Heart left ventricle (tissue), 16 donors: ENCODE measurements at regions not wholly inside any gene's neighbourhood (a gene's known extent, or its start where the extent isn't known, plus 50 kb on each side); places are given as distances from the start of the nearest gene placed in this dataset.
"Not testable (repeated sequence)": the region's sequence is repeated elsewhere in the genome, so short reads cannot be mapped to it uniquely, and the experiment has no call there.

Source experiments
- ATAC-seq, 4 donors: fragments of 200-7000 bp; cut with Tn5 transposase; one replicate each; pipeline ENCODE4 v1.9.1; 2020 to 2022; ENCODE audit warnings: moderate library complexity in 4 of 4, mild to moderate bottlenecking in 3 of 4, moderate number of reproducible peaks in 1 of 4
- DNase-seq, 5 donors: peaks; one replicate each; pipeline ENCODE4 v3.0.0-alpha.2; 2020
- H3K27ac ChIP-seq, 12 donors: fragments of 200-600 bp; sonication (generic) in 4 of 12; one replicate each; pipeline versions ENCODE4 v1.5.0 to v1.8.0; 2016 to 2022; ENCODE audit warnings: mild to moderate bottlenecking in 2 of 12
- H3K27me3 ChIP-seq, 9 donors: fragments of 200-600 bp; sonication (generic) in 2 of 9; one replicate each; pipeline versions ENCODE4 v1.5.1 to v1.8.0; 2016 to 2022; ENCODE audit warnings: mild to moderate bottlenecking in 3 of 9
- H3K36me3 ChIP-seq, 9 donors: fragments of 200-600 bp; sonication (generic) in 2 of 9; one replicate each; pipeline versions ENCODE4 v1.5.0 to v1.8.0; 2018 to 2022; ENCODE audit warnings: mild to moderate bottlenecking in 2 of 9
- H3K4me1 ChIP-seq, 12 donors: fragments of 200-600 bp; sonication (generic) in 4 of 12; one replicate each; pipeline versions ENCODE4 v1.5.0 to v1.8.0; 2016 to 2022; ENCODE audit warnings: mild to moderate bottlenecking in 3 of 12
- H3K4me3 ChIP-seq, 12 donors: fragments of 200-600 bp; sonication (generic) in 4 of 12; one replicate each; pipeline versions ENCODE4 v1.5.0 to v1.8.0; 2017 to 2022; ENCODE audit warnings: mild to moderate bottlenecking in 9 of 12, moderate library complexity in 4 of 12
- H3K9me3 ChIP-seq, 12 donors: fragments of 200-600 bp; sonication (generic) in 4 of 12; one replicate each; pipeline versions ENCODE4 v1.5.0 to v1.8.0; 2016 to 2022; ENCODE audit warnings: mild to moderate bottlenecking in 1 of 12
- CTCF ChIP-seq, 12 donors: fragments of 200-600 bp; sonication (generic) in 4 of 12; IDR thresholded peaks; one replicate each; pipeline versions ENCODE4 v1.5.0 to v1.8.0; 2018 to 2022; ENCODE audit warnings: antibody characterized with exemption in 12 of 12, mild to moderate bottlenecking in 5 of 12
- POLR2A ChIP-seq, 2 donors: fragments of 450-650 bp; IDR thresholded peaks; one replicate each; pipeline ENCODE4 v1.6.1; 2017; ENCODE audit warnings: antibody characterized with exemption in 2 of 2, mild to moderate bottlenecking in 2 of 2, moderate library complexity in 2 of 2
- WGBS, 4 donors: extraction: QIAGEN DNeasy Blood & Tissue Kit in 2 of 4; methylation state at CpG; one replicate each; pipeline versions ENCODE4 v1.1.5 to v1.1.7; 2013 to 2018; 5-methylcytosine and 5-hydroxymethylcytosine counted together
- intact Hi-C, 10 donors: fragments of 100-400 bp; cut with DNase I; formaldehyde crosslinking; loops; one replicate each; pipeline versions ENCODE4 v1.11.1 to v1.14.2; 2022
- donor health status: ischemic (EF 13 %, LVEDD 7.1; RV severe dilation, severe dysfunction).
- donor health status: healthy with polysubstance abuse.
- donor health status: DM: no; HTN: yes; CAD: no.
- donor health status: DM: no; HTN: no; CAD: no.
- donor health status: ischemic (EF 25% LVEDD 6.9; RV normal size, moderate dysfunction).
- donor health status: ischemic (EF 25% LVEDD 5.7; RV mildly dilated, moderate dysfunction).
- donor health status: healthy.
- donor health status: DM: yes; HTN: yes; CAD: no.
- donor health status: ischemic (EF 35%, LVEDD 5.7; RV mildly dilated, moderate dysfunction).
- donor health status: nonischemic (EF 11% LVEDD 7.7; RV severe dilation, severe dysfunction).
- donor health status: DM: yes; HTN: yes; CAD: no.
- donor health status: PGD.
- donor health status: ischemic (EF 29% LVEDD 5.4; RV normal size, mild dysfunction).
- donor health status: nonischemic (EF 23%, LVEDD 6.1; RV moderate dilation, normal function).

GRCh38 chrX:55841962-55842752, 124.6 kb downstream of the RRAGB start:
- Histone ChIP-seq H3K27ac (no peak overlapping the region), H3K9me3 (peaks cover 0 to 11% (median 0%) of the 10 kb centered on the region in 12 donors), H3K4me3 (no peak overlapping the region), H3K27me3 (no peaks in the 10 kb centered on the region), H3K36me3 (no peaks in the 10 kb centered on the region), H3K4me1 (no peaks in the 10 kb centered on the region)
- ATAC-seq: no peak
- TF ChIP-seq CTCF (IDR thresholded peaks at IDR 0.05): no peak
- no peak for TF ChIP-seq POLR2A (IDR thresholded peaks at IDR 0.05)
- intact Hi-C loops: no loop called here
- 55 to 82% (median 64%) methylated on average over 3 to 4 of the region's 4 CpGs for WGBS, 4 donors
- DNase-seq: no peak

- intact Hi-C loops, ATAC-seq, H3K27ac ChIP-seq, H3K36me3 ChIP-seq, H3K4me3 ChIP-seq, DNase-seq, H3K9me3 ChIP-seq, H3K4me1 ChIP-seq, H3K27me3 ChIP-seq: not testable (repeated sequence)
- 13 to 55% (median 32%) methylated on average over 4 of the region's 4 CpGs for WGBS, 4 donors
These were observed 149.2 kb downstream of the RRAGB start for GRCh38 chrX:55866779-55867178.

GRCh38 chrX:55867181-55867651, 149.7 kb downstream of the RRAGB start:
- TF ChIP-seq CTCF (IDR thresholded peaks at IDR 0.05) (no peak), POLR2A (IDR thresholded peaks at IDR 0.05) (no peak)
- no peak for ATAC-seq
- peaks cover 0 to 7% (median 0%) of the 10 kb centered on the region in 9 donors for H3K27me3 ChIP-seq

GRCh38 chrX:55867708-55868107, 150.2 kb downstream of the RRAGB start:
- TF ChIP-seq POLR2A (IDR thresholded peaks at IDR 0.05): no peak
- no peak for TF ChIP-seq CTCF (IDR thresholded peaks at IDR 0.05)
- no peak for ATAC-seq
- 68 to 96% (median 82%) methylated on average over 1 of the region's 1 CpG for WGBS, 4 donors

More at GRCh38 chrX:55867181-55867651, 149.7 kb downstream of the RRAGB start:
- no peaks in the 10 kb centered on the region for H3K36me3 ChIP-seq
- no peak for DNase-seq
- no peak overlapping the region for H3K4me3 ChIP-seq
- H3K9me3 ChIP-seq: peaks cover 0 to 3% (median 0%) of the 10 kb centered on the region in 12 donors
- intact Hi-C loops: no loop called here
- H3K4me1 ChIP-seq: no peaks in the 10 kb centered on the region
- 47 to 90% (median 70%) methylated on average over 1 of the region's 1 CpG for WGBS, 4 donors
- no peak overlapping the region for H3K27ac ChIP-seq

More at GRCh38 chrX:55867708-55868107, 150.2 kb downstream of the RRAGB start:
- Histone ChIP-seq H3K4me3 (no peak overlapping the region), H3K27ac (no peak overlapping the region), H3K36me3 (no peaks in the 10 kb centered on the region), H3K27me3 (peaks cover 0 to 3% (median 0%) of the 10 kb centered on the region in 9 donors), H3K9me3 (peaks cover 0 to 3% (median 0%) of the 10 kb centered on the region in 12 donors), H3K4me1 (no peaks in the 10 kb centered on the region)
- DNase-seq: no peak
- intact Hi-C loops: no loop called here
